BJ (cell line): ENCODE measurements at regions not wholly inside any gene's neighbourhood (a gene's known extent, or its start where the extent isn't known, plus 50 kb on each side); places are given as distances from the start of the nearest gene placed in this dataset.
"Not testable (repeated sequence)": the region's sequence is repeated elsewhere in the genome, so short reads cannot be mapped to it uniquely, and the experiment has no call there.

Experiments used
- CTCF ChIA-PET: fragments of 350-600 bp; formaldehyde crosslinking; extraction: SDS; loops from one replicate; lab custom pipeline; 2021; ENCODE audit warnings: antibody characterized with exemption, inconsistent platforms; lab: Yijun Ruan, JAX
- POLR2A ChIA-PET: fragments of 300-600 bp; sonication (Branson Sonifier 250); formaldehyde crosslinking; extraction: SDS; loops from one replicate; lab custom pipeline; 2021; ENCODE audit warnings: antibody characterized with exemption; lab: Charles Lee
- DNase-seq: peaks from one replicate; pipeline ENCODE4 v3.0.0-alpha.2; 2011; ENCODE audit warnings: low read depth
- H3K27me3 ChIP-seq: 2 replicates; pipeline ENCODE4 v1.6.0; 2011; ENCODE audit warnings: low read length; ENCODE audit not compliant: control insufficient read depth, insufficient read depth
- H3K36me3 ChIP-seq: 2 replicates; pipeline ENCODE4 v1.5.1; 2011; ENCODE audit warnings: low read length; ENCODE audit not compliant: control insufficient read depth, insufficient read depth
- H3K4me3 ChIP-seq: 2 replicates; pipeline ENCODE4 v1.5.1; 2011; ENCODE audit warnings: low read depth, mild to moderate bottlenecking, control low read depth, low read length
- TF ChIP-seq, protein P1 (sequence below): IDR thresholded peaks from 2 replicates; pipeline ENCODE4 v1.5.1; 2011; ENCODE audit warnings: low read depth, mild to moderate bottlenecking, control low read depth, inconsistent platforms, low read length, moderate library complexity; ENCODE audit not compliant: insufficient read depth

DNA sequence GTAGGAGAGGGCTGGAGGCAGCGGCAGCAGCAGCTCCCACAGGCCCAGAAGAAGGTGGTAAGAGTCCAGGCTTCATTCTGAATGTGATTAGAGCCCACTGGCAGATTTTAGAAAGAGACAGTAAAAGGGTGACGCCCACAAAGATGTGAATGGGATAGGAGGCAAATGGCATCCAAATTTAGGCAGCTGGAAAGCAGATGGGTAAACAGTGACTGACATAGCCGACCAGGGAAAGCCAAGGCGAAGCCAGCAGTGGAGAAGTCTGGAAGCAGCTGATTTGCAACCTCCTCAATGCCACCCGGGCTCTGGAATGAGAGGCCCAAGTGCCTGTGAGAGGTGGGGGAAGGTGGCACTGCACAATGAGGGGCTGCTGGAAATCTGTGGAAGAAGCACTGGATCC, 103.3 kb downstream of the C5orf15 start:
- TF ChIP-seq, protein P1, sequence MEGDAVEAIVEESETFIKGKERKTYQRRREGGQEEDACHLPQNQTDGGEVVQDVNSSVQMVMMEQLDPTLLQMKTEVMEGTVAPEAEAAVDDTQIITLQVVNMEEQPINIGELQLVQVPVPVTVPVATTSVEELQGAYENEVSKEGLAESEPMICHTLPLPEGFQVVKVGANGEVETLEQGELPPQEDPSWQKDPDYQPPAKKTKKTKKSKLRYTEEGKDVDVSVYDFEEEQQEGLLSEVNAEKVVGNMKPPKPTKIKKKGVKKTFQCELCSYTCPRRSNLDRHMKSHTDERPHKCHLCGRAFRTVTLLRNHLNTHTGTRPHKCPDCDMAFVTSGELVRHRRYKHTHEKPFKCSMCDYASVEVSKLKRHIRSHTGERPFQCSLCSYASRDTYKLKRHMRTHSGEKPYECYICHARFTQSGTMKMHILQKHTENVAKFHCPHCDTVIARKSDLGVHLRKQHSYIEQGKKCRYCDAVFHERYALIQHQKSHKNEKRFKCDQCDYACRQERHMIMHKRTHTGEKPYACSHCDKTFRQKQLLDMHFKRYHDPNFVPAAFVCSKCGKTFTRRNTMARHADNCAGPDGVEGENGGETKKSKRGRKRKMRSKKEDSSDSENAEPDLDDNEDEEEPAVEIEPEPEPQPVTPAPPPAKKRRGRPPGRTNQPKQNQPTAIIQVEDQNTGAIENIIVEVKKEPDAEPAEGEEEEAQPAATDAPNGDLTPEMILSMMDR = no peak
- ChIA-PET POLR2A (no interaction called here), CTCF (no interaction called here)
- DNase-seq = no peak
- H3K36me3 ChIP-seq = no peaks in the 10 kb centered on the region
- peaks cover 6% of the 10 kb centered on the region for H3K27me3 ChIP-seq
- no peak overlapping the region for H3K4me3 ChIP-seq

DNA sequence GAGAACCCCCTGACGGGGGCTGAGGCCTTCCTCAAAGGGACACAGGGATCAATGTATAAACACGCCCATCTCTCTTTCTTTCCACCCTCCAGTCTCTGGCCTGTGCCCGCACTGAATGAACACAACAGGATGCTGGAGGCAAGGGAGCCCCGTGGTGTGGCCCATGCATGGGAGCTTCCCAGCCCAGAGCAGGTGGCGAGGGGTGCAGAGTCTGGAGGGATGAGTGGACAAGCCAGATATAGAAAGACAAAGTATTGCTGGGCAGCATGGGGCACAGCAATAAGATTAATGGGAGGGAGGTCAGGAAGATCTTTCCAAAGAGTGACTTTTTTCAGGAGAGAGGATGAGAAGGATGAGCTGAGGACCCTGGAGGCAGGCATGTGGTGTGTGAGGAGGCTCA, 103.7 kb downstream of the C5orf15 start:
- DNase-seq = no peak
- POLR2A ChIA-PET = no interaction called here
- Histone ChIP-seq H3K27me3 (peaks cover 6% of the 10 kb centered on the region), H3K36me3 (no peaks in the 10 kb centered on the region), H3K4me3 (no peak overlapping the region)
- CTCF ChIA-PET = no interaction called here
- TF ChIP-seq, protein P1 = no peak

DNA sequence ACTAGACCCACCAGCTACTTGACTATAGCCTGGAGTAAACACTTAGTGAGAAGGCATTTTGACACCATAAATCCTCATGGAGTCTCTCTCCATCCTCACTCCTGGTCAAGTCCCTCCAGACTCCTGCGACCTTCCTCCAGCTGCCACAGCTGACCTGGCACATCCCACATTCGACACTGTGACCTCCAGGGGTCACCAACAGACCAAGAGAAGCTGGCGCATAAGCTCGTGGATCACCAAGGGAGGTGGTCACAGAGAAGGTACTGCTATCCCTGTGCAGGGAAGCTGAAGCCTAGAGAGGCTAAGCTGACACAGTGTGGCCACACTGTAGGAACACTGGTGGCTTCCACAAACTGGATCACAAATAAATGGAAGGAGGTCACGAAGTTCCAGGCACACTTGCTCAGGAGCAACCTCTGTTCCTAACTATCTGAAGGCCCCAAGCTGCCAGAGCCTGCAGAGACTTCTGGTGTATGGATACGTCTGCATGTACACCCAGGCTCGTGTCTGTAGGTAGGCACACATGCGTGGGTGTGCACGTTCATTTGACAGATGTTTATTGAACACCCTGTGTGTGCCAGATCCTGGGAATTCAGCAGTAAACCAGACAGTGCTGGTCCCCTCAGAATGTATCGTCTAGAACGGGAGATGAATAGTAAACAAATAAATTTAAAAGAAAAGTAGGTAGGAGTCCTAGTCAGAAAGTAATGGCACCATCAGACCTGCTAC, 104.4 kb downstream of the C5orf15 start:
- POLR2A ChIA-PET = no interaction called here
- Histone ChIP-seq H3K4me3 (no peak overlapping the region), H3K27me3 (peaks cover 6% of the 10 kb centered on the region), H3K36me3 (no peaks in the 10 kb centered on the region)
- CTCF ChIA-PET = no interaction called here
- TF ChIP-seq, protein P1 = no peak
- no peak for DNase-seq

DNA sequence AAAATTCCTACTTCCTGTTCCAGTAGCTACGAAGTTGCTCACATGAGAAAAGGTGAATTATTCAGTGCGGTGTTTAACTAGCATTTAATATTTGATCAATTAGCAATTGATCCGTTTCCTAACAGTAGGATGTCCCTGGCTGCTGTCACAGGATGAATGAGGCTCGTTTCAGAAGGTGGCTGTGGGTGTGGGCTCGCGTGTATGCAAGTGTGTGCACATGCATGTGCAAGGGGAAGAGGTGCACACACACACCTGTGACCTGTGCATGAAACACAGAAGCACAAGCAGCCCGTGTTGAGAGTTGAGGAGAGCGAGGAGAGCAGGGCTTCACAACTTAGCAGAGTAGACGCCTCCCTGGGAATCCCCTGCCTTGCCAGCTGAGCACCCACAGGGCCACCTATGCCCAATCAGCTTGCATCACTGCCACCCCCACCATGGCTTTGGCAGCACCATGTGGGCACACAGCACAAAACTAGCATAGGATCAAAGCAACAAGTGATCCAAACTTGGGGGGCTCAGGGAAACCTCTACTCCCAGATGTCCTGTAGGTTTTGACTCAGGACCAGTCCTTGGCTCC, 107.2 kb downstream of the C5orf15 start:
- Histone ChIP-seq H3K27me3 (peaks cover 4% of the 10 kb centered on the region; the same call in 1 of the 2 replicates), H3K4me3 (no peak overlapping the region), H3K36me3 (no peaks in the 10 kb centered on the region)
- TF ChIP-seq, protein P1 = no peak
- CTCF ChIA-PET = interaction anchor here (3.6 kb wide), 1 partner anchor 8 kb away, joined by 27 read pairs; no protein-coding TSS in a partner anchor
- no peak for DNase-seq
- POLR2A ChIA-PET = no interaction called here

DNA sequence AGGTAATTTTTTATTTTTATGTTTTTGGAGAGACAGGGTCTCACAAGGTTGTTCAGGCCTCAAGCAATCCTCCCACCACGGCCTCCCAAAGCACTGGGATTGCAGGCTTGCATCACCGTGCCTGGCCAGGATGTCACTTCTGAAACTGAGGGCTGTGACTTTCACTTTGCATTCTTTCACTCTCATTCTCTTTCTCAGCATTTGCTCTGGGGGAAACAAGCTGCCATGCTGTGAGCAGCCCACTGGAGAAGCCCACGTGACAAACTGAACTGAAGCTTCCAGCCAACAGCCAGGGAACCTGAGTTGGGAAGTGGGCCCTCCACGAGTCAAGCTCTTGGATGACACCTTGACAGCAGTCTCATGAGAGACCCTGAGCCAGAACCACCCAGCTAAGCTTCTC, 109.4 kb downstream of the C5orf15 start:
- ChIA-PET CTCF (interaction anchor here (3.6 kb wide), 1 partner anchor 10 kb away, joined by 27 read pairs; no protein-coding TSS in a partner anchor), POLR2A (no interaction called here)
- no peak for DNase-seq
- no peak overlapping the region for H3K4me3 ChIP-seq
- peaks cover 3% of the 10 kb centered on the region; the same call in 1 of the 2 replicates for H3K27me3 ChIP-seq
- TF ChIP-seq, protein P1 = no peak
- no peaks in the 10 kb centered on the region for H3K36me3 ChIP-seq

DNA sequence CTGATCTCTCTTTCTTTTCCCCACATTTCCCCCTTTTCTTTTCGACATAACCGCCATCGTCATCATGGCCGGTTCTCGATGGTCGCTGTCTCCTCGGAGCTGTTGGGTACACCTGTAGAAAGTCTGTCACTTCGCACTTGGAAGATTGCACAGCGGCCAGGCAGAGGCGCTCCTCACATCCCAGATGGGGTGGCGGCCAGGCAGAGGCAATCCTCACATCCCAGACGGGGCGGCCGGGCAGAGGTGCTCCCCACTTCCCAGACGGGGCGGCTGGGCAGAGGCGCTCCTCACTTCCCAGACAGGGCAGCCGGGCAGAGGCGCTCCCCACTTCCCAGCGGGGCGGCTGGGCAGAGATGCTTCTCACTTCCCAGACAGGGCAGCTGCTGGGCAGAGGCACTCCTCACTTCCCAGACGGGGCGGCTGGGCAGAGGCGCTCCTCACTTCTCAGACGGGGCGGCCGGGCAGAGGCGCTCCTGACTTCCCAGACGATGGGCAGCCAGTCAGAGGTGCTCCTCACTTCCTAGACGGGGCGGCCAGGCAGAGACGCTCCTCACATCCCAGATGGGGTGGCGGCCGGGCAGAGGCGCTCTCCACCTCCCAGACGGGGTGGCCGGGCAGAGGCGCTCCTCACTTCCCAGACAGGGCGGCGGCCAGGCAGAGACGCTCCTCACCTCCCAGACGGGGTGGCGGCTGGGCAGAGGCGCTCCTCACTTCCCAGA, 110.7 kb downstream of the C5orf15 start:
- H3K36me3 ChIP-seq, POLR2A ChIA-PET, H3K4me3 ChIP-seq, CTCF ChIA-PET, H3K27me3 ChIP-seq, DNase-seq: not testable (repeated sequence)
